WTC11 (cell line): ENCODE measurements at regions not wholly inside any gene's neighbourhood (a gene's known extent, or its start where the extent isn't known, plus 50 kb on each side); places are given as distances from the start of the nearest gene placed in this dataset.

Source experiments
- ATAC-seq: fragments of 200-7000 bp; cut with Tn5 transposase; 2 replicates; pipeline ENCODE4 v1.10.0; 2021; ENCODE audit warnings: mild to moderate bottlenecking, moderate library complexity
- CTCF ChIA-PET: fragments of 300-600 bp; sonication (Branson Sonifier 250); formaldehyde crosslinking; loops from one replicate; lab custom pipeline; 2021; ENCODE audit warnings: antibody characterized with exemption; lab: Charles Lee
- POLR2A ChIA-PET: fragments of 350-600 bp; sonication (Branson Sonifier 250); formaldehyde crosslinking; loops from one replicate; lab custom pipeline; 2021; ENCODE audit warnings: antibody characterized with exemption; lab: Charles Lee
- DNase-seq: peaks from one replicate; pipeline ENCODE4 v3.0.0; 2021; ENCODE audit warnings: low spot score
- H3K27ac Mint-ChIP-seq: 2 replicates; pipeline ENCODE4 v1.8.0; 2021; ENCODE audit warnings: mixed read lengths
- H3K27me3 Mint-ChIP-seq: 2 replicates; pipeline ENCODE4 v1.8.0; 2021; ENCODE audit warnings: low read depth, mild to moderate bottlenecking, moderate library complexity, mixed read lengths
- H3K36me3 Mint-ChIP-seq: 2 replicates; pipeline ENCODE4 v1.8.0; 2021; ENCODE audit warnings: mixed read lengths
- H3K4me1 Mint-ChIP-seq: 2 replicates; pipeline ENCODE4 v1.8.0; 2022; ENCODE audit warnings: mixed read lengths
- H3K4me3 Mint-ChIP-seq: 2 replicates; pipeline ENCODE4 v1.8.0; 2021; ENCODE audit warnings: mild to moderate bottlenecking, moderate library complexity, mixed read lengths
- H3K9me3 Mint-ChIP-seq: 2 replicates; pipeline ENCODE4 v1.8.0; 2021; ENCODE audit warnings: mixed read lengths
- CTCF ChIP-seq: fragments of 200-600 bp; IDR thresholded peaks from 2 replicates; pipeline ENCODE4 v1.8.0; 2022; ENCODE audit warnings: antibody characterized with exemption
- ELF4 ChIP-seq: sonication (generic); formaldehyde crosslinking; IDR thresholded peaks from 2 replicates; pipeline ENCODE4 v1.8.1; 2022; ENCODE audit warnings: low read depth, mild to moderate bottlenecking, moderate library complexity, missing genetic modification reagents
- FOXP4 ChIP-seq: sonication (generic); formaldehyde crosslinking; IDR thresholded peaks from 2 replicates; pipeline ENCODE4 v1.8.0; 2022; ENCODE audit warnings: mild to moderate bottlenecking, missing genetic modification reagents
- IRF1 ChIP-seq: sonication (generic); formaldehyde crosslinking; IDR thresholded peaks from 2 replicates; pipeline ENCODE4 v1.8.0; 2023; ENCODE audit warnings: missing genetic modification reagents
- MXD4 ChIP-seq: fragments of 250-450 bp; sonication (Bioruptor Pico); IDR thresholded peaks from 2 replicates; pipeline ENCODE4 v1.8.0; 2021; ENCODE audit warnings: mild to moderate bottlenecking, moderate library complexity, borderline replicate concordance
- MYBL2 ChIP-seq: sonication (generic); formaldehyde crosslinking; IDR thresholded peaks from 2 replicates; pipeline ENCODE4 v1.8.1; 2023; ENCODE audit warnings: mild to moderate bottlenecking, moderate library complexity, missing genetic modification reagents
- NFE2L1 ChIP-seq: sonication (generic); formaldehyde crosslinking; IDR thresholded peaks from 2 replicates; pipeline ENCODE4 v1.8.1; 2023; ENCODE audit warnings: missing genetic modification reagents
- NR1H2 ChIP-seq: sonication (generic); formaldehyde crosslinking; IDR thresholded peaks from 2 replicates; pipeline ENCODE4 v1.9.0; 2021; ENCODE audit warnings: mild to moderate bottlenecking, moderate library complexity, missing genetic modification reagents
- SMAD3 ChIP-seq: sonication (generic); formaldehyde crosslinking; IDR thresholded peaks from 2 replicates; pipeline ENCODE4 v1.8.0; 2022; ENCODE audit warnings: missing genetic modification reagents, mild to moderate bottlenecking, borderline replicate concordance
- TCF7 ChIP-seq: sonication (generic); formaldehyde crosslinking; IDR thresholded peaks from 2 replicates; pipeline ENCODE4 v1.8.0; 2022; ENCODE audit warnings: mild to moderate bottlenecking, low read depth, missing genetic modification reagents, moderate library complexity
- ZBTB21 ChIP-seq: sonication (generic); formaldehyde crosslinking; IDR thresholded peaks from 2 replicates; pipeline ENCODE4 v1.8.1; 2023; ENCODE audit warnings: mild to moderate bottlenecking, missing genetic modification reagents, borderline replicate concordance
- ZNF121 ChIP-seq: sonication (generic); formaldehyde crosslinking; IDR thresholded peaks from 2 replicates; pipeline ENCODE4 v1.8.0; 2023; ENCODE audit warnings: missing genetic modification reagents
- ZNF232 ChIP-seq: sonication (generic); formaldehyde crosslinking; IDR thresholded peaks from 2 replicates; pipeline ENCODE4 v1.8.0; 2022; ENCODE audit warnings: mild to moderate bottlenecking, missing genetic modification reagents
- TF ChIP-seq, protein P1 (sequence below): sonication (generic); formaldehyde crosslinking; IDR thresholded peaks from 2 replicates; pipeline ENCODE4 v1.8.1; 2022; ENCODE audit warnings: low read depth, missing genetic modification reagents, borderline replicate concordance
- TF ChIP-seq, protein P2 (sequence below): sonication (generic); formaldehyde crosslinking; IDR thresholded peaks from 2 replicates; pipeline ENCODE4 v1.8.1; 2023; ENCODE audit warnings: mild to moderate bottlenecking, missing genetic modification reagents
- TF ChIP-seq, protein P3 (sequence below): fragments of 250-450 bp; sonication (Bioruptor Pico); IDR thresholded peaks from 2 replicates; pipeline ENCODE4 v1.8.0; 2021; ENCODE audit warnings: mild to moderate bottlenecking
- TF ChIP-seq, protein P4 (sequence below): sonication (generic); formaldehyde crosslinking; IDR thresholded peaks from 2 replicates; pipeline ENCODE4 v1.8.0; 2023; ENCODE audit warnings: mild to moderate bottlenecking, missing genetic modification reagents

- TF ChIP-seq, protein P1, sequence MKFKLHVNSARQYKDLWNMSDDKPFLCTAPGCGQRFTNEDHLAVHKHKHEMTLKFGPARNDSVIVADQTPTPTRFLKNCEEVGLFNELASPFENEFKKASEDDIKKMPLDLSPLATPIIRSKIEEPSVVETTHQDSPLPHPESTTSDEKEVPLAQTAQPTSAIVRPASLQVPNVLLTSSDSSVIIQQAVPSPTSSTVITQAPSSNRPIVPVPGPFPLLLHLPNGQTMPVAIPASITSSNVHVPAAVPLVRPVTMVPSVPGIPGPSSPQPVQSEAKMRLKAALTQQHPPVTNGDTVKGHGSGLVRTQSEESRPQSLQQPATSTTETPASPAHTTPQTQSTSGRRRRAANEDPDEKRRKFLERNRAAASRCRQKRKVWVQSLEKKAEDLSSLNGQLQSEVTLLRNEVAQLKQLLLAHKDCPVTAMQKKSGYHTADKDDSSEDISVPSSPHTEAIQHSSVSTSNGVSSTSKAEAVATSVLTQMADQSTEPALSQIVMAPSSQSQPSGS (CRISPR knock-in tag), result no peak
- no peak for TF ChIP-seq NR1H2 (CRISPR knock-in tag)
- TF ChIP-seq IRF1 (CRISPR knock-in tag), result no peak
- no peak for TF ChIP-seq TCF7 (CRISPR knock-in tag)
- no peak for TF ChIP-seq NFE2L1 (CRISPR knock-in tag)
- TF ChIP-seq, protein P2, sequence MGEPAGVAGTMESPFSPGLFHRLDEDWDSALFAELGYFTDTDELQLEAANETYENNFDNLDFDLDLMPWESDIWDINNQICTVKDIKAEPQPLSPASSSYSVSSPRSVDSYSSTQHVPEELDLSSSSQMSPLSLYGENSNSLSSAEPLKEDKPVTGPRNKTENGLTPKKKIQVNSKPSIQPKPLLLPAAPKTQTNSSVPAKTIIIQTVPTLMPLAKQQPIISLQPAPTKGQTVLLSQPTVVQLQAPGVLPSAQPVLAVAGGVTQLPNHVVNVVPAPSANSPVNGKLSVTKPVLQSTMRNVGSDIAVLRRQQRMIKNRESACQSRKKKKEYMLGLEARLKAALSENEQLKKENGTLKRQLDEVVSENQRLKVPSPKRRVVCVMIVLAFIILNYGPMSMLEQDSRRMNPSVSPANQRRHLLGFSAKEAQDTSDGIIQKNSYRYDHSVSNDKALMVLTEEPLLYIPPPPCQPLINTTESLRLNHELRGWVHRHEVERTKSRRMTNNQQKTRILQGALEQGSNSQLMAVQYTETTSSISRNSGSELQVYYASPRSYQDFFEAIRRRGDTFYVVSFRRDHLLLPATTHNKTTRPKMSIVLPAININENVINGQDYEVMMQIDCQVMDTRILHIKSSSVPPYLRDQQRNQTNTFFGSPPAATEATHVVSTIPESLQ (CRISPR knock-in tag), result no peak
- no peaks in the 10 kb centered on the region for H3K27me3 Mint-ChIP-seq
- no peaks in the 10 kb centered on the region for H3K9me3 Mint-ChIP-seq
- ChIA-PET CTCF (no interaction called here), POLR2A (no interaction called here)
- no peak overlapping the region for H3K4me3 Mint-ChIP-seq
- peak overlapping the region; percentile 17; the same call in 1 of the 2 replicates for H3K27ac Mint-ChIP-seq
- ATAC-seq (peak; percentile 66), DNase-seq (no peak)
- no peaks in the 10 kb centered on the region for H3K36me3 Mint-ChIP-seq
- H3K4me1 Mint-ChIP-seq, result peaks cover 47% of the 10 kb centered on the region
Observed at GRCh38 chr2:180145163-180145562, 138.1 kb upstream of the CWC22 start.

- DNase-seq (no peak), ATAC-seq (peak; percentile 51; the same call in 1 of the 2 replicates)
- TF ChIP-seq, protein P3, sequence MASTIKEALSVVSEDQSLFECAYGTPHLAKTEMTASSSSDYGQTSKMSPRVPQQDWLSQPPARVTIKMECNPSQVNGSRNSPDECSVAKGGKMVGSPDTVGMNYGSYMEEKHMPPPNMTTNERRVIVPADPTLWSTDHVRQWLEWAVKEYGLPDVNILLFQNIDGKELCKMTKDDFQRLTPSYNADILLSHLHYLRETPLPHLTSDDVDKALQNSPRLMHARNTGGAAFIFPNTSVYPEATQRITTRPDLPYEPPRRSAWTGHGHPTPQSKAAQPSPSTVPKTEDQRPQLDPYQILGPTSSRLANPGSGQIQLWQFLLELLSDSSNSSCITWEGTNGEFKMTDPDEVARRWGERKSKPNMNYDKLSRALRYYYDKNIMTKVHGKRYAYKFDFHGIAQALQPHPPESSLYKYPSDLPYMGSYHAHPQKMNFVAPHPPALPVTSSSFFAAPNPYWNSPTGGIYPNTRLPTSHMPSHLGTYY (CRISPR knock-in tag), result no peak
- no peak for TF ChIP-seq ZNF121
- TF ChIP-seq MYBL2 (CRISPR knock-in tag), result no peak
- TF ChIP-seq, protein P4, sequence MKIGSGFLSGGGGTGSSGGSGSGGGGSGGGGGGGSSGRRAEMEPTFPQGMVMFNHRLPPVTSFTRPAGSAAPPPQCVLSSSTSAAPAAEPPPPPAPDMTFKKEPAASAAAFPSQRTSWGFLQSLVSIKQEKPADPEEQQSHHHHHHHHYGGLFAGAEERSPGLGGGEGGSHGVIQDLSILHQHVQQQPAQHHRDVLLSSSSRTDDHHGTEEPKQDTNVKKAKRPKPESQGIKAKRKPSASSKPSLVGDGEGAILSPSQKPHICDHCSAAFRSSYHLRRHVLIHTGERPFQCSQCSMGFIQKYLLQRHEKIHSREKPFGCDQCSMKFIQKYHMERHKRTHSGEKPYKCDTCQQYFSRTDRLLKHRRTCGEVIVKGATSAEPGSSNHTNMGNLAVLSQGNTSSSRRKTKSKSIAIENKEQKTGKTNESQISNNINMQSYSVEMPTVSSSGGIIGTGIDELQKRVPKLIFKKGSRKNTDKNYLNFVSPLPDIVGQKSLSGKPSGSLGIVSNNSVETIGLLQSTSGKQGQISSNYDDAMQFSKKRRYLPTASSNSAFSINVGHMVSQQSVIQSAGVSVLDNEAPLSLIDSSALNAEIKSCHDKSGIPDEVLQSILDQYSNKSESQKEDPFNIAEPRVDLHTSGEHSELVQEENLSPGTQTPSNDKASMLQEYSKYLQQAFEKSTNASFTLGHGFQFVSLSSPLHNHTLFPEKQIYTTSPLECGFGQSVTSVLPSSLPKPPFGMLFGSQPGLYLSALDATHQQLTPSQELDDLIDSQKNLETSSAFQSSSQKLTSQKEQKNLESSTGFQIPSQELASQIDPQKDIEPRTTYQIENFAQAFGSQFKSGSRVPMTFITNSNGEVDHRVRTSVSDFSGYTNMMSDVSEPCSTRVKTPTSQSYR, result no peak
- no peak for TF ChIP-seq CTCF
- no peak for TF ChIP-seq FOXP4
- TF ChIP-seq ZBTB21, result no peak
- no peak for TF ChIP-seq ELF4 (CRISPR knock-in tag)
- no peak for TF ChIP-seq ZNF232 (CRISPR knock-in tag)
- TF ChIP-seq SMAD3 (CRISPR knock-in tag), result no peak
- TF ChIP-seq MXD4 (CRISPR knock-in tag), result no peak
- Mint-ChIP-seq H3K36me3 (no peaks in the 10 kb centered on the region), H3K27me3 (no peaks in the 10 kb centered on the region), H3K9me3 (peaks cover 4% of the 10 kb centered on the region), H3K4me3 (no peak overlapping the region), H3K27ac (no peak overlapping the region), H3K4me1 (peaks cover 43% of the 10 kb centered on the region)
- POLR2A ChIA-PET, result no interaction called here
- CTCF ChIA-PET, result no interaction called here
Observed at GRCh38 chr2:180144338-180144813, 137.3 kb upstream of the CWC22 start.
